ENCODE measurements at regions not wholly inside any gene's neighbourhood (a gene's known extent, or its start where the extent isn't known, plus 50 kb on each side); places are given as distances from the start of the nearest gene placed in this dataset.

- ChIA-PET POLR2A (no interaction called here), CTCF (interaction anchor here (0.7 kb wide), 1 partner anchor 20 kb away, joined by 3 read pairs; no protein-coding TSS in a partner anchor)
- Mint-ChIP-seq H3K36me3 (ENCODE audit: insufficient read depth, unreplicated experiment) (no peaks in the 10 kb centered on the region), H3K27me3 (ENCODE audit: insufficient read depth, unreplicated experiment) (no peaks in the 10 kb centered on the region), H3K27ac (ENCODE audit: low read depth, unreplicated experiment) (no peak overlapping the region), H3K9me3 (ENCODE audit: unreplicated experiment) (no peaks in the 10 kb centered on the region), H3K4me1 (ENCODE audit: insufficient read depth, unreplicated experiment) (no peaks in the 10 kb centered on the region), H3K4me3 (ENCODE audit: unreplicated experiment) (no peak overlapping the region)
- intact Hi-C loops (cut with micrococcal nuclease): no loop called here
- no peak for TF ChIP-seq CTCF (IDR thresholded peaks at IDR 0.05; ENCODE audit: unreplicated experiment)
- no peak for DNase-seq (ENCODE audit: unreplicated experiment)
- BruUV-seq (replicated peaks): no TSS peak
These were observed 552.4 kb downstream of the EPHA4 start for GRCh38 chr2:221019668-221020067.

- TF ChIP-seq CTCF (IDR thresholded peaks at IDR 0.05; ENCODE audit: unreplicated experiment): no peak
- ChIA-PET POLR2A (no interaction called here), CTCF (no interaction called here)
- intact Hi-C loops (cut with micrococcal nuclease): no loop called here
- Mint-ChIP-seq H3K27ac (ENCODE audit: low read depth, unreplicated experiment) (no peak overlapping the region), H3K9me3 (ENCODE audit: unreplicated experiment) (no peaks in the 10 kb centered on the region), H3K4me1 (ENCODE audit: insufficient read depth, unreplicated experiment) (no peaks in the 10 kb centered on the region), H3K27me3 (ENCODE audit: insufficient read depth, unreplicated experiment) (no peaks in the 10 kb centered on the region), H3K36me3 (ENCODE audit: insufficient read depth, unreplicated experiment) (no peaks in the 10 kb centered on the region), H3K4me3 (ENCODE audit: unreplicated experiment) (no peak overlapping the region)
- no peak for DNase-seq (ENCODE audit: unreplicated experiment)
- no TSS peak for BruUV-seq (replicated peaks)
These were observed 549.5 kb downstream of the EPHA4 start for GRCh38 chr2:221022554-221022953.

GRCh38 chr2:221025398-221025797 lies 546.7 kb downstream of the EPHA4 start:
- H3K27me3 Mint-ChIP-seq (ENCODE audit: insufficient read depth, unreplicated experiment): no peaks in the 10 kb centered on the region
- BruUV-seq (replicated peaks): no TSS peak
- ChIA-PET POLR2A (no interaction called here), CTCF (no interaction called here)
- H3K4me3 Mint-ChIP-seq (ENCODE audit: unreplicated experiment): no peak overlapping the region
- no peak overlapping the region for H3K27ac Mint-ChIP-seq (ENCODE audit: low read depth, unreplicated experiment)
- intact Hi-C loops (cut with micrococcal nuclease): no loop called here
- TF ChIP-seq CTCF (IDR thresholded peaks at IDR 0.05; ENCODE audit: unreplicated experiment): no peak
- H3K4me1 Mint-ChIP-seq (ENCODE audit: insufficient read depth, unreplicated experiment): no peaks in the 10 kb centered on the region
- DNase-seq (ENCODE audit: unreplicated experiment): no peak
- H3K9me3 Mint-ChIP-seq (ENCODE audit: unreplicated experiment): no peaks in the 10 kb centered on the region
- peaks cover 5% of the 10 kb centered on the region for H3K36me3 Mint-ChIP-seq (ENCODE audit: insufficient read depth, unreplicated experiment)

GRCh38 chr2:221034026-221034701 lies 537.9 kb downstream of the EPHA4 start:
- Mint-ChIP-seq H3K4me3 (ENCODE audit: unreplicated experiment) (no peak overlapping the region), H3K9me3 (ENCODE audit: unreplicated experiment) (no peaks in the 10 kb centered on the region), H3K27ac (ENCODE audit: low read depth, unreplicated experiment) (no peak overlapping the region)

More at GRCh38 chr2:221034026-221034701, 537.9 kb downstream of the EPHA4 start:
- ChIA-PET POLR2A (no interaction called here), CTCF (no interaction called here)
- intact Hi-C loops (cut with micrococcal nuclease): no loop called here
- no peaks in the 10 kb centered on the region for H3K27me3 Mint-ChIP-seq (ENCODE audit: insufficient read depth, unreplicated experiment)
- BruUV-seq (replicated peaks): no TSS peak
- H3K36me3 Mint-ChIP-seq (ENCODE audit: insufficient read depth, unreplicated experiment): peaks cover 4% of the 10 kb centered on the region
- H3K4me1 Mint-ChIP-seq (ENCODE audit: insufficient read depth, unreplicated experiment): no peaks in the 10 kb centered on the region
- DNase-seq (ENCODE audit: unreplicated experiment): no peak
- TF ChIP-seq CTCF (IDR thresholded peaks at IDR 0.05; ENCODE audit: unreplicated experiment): no peak
